ENCODE measurements at regions not wholly inside any gene's neighbourhood (a gene's known extent, or its start where the extent isn't known, plus 50 kb on each side); places are given as distances from the start of the nearest gene placed in this dataset.
"Not testable (repeated sequence)": the region's sequence is repeated elsewhere in the genome, so short reads cannot be mapped to it uniquely, and the experiment has no call there.

DNA sequence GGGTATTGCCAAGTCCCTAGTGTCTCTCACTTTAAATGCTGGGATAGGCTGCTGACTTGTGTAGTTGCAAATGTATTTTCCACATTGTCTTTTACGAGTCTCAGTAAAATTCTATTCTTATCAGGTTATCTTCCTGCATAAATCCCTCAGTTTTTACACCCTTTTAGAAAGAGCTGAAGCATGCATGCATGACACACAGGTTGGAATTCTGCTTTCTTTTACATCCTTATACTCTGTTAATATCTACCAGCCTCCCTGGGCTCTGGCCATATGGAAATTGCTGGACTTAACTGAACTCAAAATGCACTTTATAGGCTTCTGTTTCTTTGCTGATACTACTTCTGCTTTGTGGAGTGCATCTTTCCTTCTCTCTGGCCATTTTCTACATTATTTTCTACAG, 477.4 kb downstream of the FRK start:
- no peak overlapping the region for H3K4me2 ChIP-seq
- no peak overlapping the region for H3K4me3 ChIP-seq
- H3K27ac ChIP-seq = no peak overlapping the region
- H3K9ac ChIP-seq = no peak overlapping the region
- DNase-seq (ENCODE audit: low spot score) = no peak
- H3F3A ChIP-seq (ENCODE audit: low read depth) = no peaks in the 10 kb centered on the region
- Mint-ChIP-seq H3K27me3 (ENCODE audit: insufficient read depth, low read depth) (no peaks in the 10 kb centered on the region), H3K27ac (no peak overlapping the region), H3K9me3 (no peaks in the 10 kb centered on the region), H3K4me3 (no peak overlapping the region), H3K4me1 (no peaks in the 10 kb centered on the region), H3K36me3 (no peaks in the 10 kb centered on the region)
- TF ChIP-seq EZH2phosphoT487 (IDR thresholded peaks at IDR 0.05) = no peak
- TF ChIP-seq, protein P1, sequence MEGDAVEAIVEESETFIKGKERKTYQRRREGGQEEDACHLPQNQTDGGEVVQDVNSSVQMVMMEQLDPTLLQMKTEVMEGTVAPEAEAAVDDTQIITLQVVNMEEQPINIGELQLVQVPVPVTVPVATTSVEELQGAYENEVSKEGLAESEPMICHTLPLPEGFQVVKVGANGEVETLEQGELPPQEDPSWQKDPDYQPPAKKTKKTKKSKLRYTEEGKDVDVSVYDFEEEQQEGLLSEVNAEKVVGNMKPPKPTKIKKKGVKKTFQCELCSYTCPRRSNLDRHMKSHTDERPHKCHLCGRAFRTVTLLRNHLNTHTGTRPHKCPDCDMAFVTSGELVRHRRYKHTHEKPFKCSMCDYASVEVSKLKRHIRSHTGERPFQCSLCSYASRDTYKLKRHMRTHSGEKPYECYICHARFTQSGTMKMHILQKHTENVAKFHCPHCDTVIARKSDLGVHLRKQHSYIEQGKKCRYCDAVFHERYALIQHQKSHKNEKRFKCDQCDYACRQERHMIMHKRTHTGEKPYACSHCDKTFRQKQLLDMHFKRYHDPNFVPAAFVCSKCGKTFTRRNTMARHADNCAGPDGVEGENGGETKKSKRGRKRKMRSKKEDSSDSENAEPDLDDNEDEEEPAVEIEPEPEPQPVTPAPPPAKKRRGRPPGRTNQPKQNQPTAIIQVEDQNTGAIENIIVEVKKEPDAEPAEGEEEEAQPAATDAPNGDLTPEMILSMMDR (IDR thresholded peaks at IDR 0.05) = no peak
- TF ChIP-seq EZH2 (IDR thresholded peaks at IDR 0.05) = no peak
- no peaks in the 10 kb centered on the region for H3K27me3 ChIP-seq
- H3K4me1 ChIP-seq = no peaks in the 10 kb centered on the region
- H3K9me3 ChIP-seq (ENCODE audit: low read depth) = no peaks in the 10 kb centered on the region
- no peaks in the 10 kb centered on the region for H3K36me3 ChIP-seq
- H2AFZ ChIP-seq (replicated peaks) = no peak overlapping the region
- H4K20me1 ChIP-seq (ENCODE audit: low read depth) = no peaks in the 10 kb centered on the region
- no peaks in the 10 kb centered on the region for H3K79me2 ChIP-seq (ENCODE audit: low read depth)

DNA sequence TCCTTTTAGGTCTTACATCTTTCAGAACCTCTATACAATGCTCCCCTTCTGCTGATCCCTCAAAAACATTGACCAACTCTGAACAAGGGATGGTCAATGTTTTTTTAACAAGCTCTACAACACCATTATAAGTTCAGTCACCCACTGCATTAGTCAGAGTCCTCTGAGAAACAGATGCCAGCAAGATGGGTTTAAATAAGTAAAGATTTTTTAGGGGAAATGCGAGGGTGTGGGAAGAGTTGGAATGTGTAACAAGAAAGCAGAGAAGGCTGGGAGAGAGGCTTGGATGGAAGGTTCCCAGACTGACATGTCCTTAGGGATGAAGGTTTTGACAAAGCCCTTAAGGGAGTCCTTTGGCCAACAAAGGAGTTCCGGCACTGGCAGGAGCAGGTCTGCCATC, 478.3 kb downstream of the FRK start:
- H4K20me1 ChIP-seq (ENCODE audit: low read depth) = no peaks in the 10 kb centered on the region
- no peaks in the 10 kb centered on the region for H3K79me2 ChIP-seq (ENCODE audit: low read depth)
- no peaks in the 10 kb centered on the region for H3K36me3 Mint-ChIP-seq
- no peak overlapping the region for H3K27ac Mint-ChIP-seq
- H3K9ac ChIP-seq = no peak overlapping the region
- no peaks in the 10 kb centered on the region for H3K4me1 Mint-ChIP-seq
- H2AFZ ChIP-seq (replicated peaks) = no peak overlapping the region
- H3K4me3 ChIP-seq = no peak overlapping the region
- no peaks in the 10 kb centered on the region for H3K27me3 Mint-ChIP-seq (ENCODE audit: insufficient read depth, low read depth)
- TF ChIP-seq, protein P1 (IDR thresholded peaks at IDR 0.05) = no peak
- no peak for TF ChIP-seq EZH2 (IDR thresholded peaks at IDR 0.05)
- no peak for TF ChIP-seq EZH2phosphoT487 (IDR thresholded peaks at IDR 0.05)
- H3K9me3 ChIP-seq (ENCODE audit: low read depth) = no peaks in the 10 kb centered on the region
- H3K27me3 ChIP-seq = no peaks in the 10 kb centered on the region
- no peak overlapping the region for H3K27ac ChIP-seq
- no peak for DNase-seq (ENCODE audit: low spot score)
- H3F3A ChIP-seq (ENCODE audit: low read depth) = no peaks in the 10 kb centered on the region
- no peaks in the 10 kb centered on the region for H3K4me1 ChIP-seq
- H3K36me3 ChIP-seq = no peaks in the 10 kb centered on the region
- H3K4me2 ChIP-seq = no peak overlapping the region
- no peak overlapping the region for H3K4me3 Mint-ChIP-seq
- H3K9me3 Mint-ChIP-seq = no peaks in the 10 kb centered on the region

DNA sequence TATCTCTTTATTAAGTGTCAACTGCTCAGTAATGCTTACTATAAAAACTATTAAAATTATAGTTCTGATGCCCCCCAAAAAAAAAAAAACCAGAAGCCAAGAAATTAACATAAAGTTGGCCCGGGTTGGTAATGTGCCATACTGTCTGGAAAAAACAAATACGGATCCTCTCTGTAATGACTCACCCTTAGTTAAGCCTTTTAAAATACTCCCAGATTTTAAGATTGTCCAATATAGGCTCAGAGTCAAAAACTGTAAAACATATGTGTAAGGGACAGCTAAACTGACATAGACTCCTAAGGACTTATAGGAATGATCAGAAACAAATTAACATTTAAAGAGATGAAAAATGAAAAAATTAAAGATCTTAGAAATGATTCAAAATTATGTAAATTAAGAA, 481.1 kb downstream of the FRK start:
- H2AFZ ChIP-seq (replicated peaks); H3K4me1 ChIP-seq; H4K20me1 ChIP-seq (ENCODE audit: low read depth); H3K27me3 Mint-ChIP-seq (ENCODE audit: insufficient read depth, low read depth); H3K27me3 ChIP-seq; H3K36me3 ChIP-seq; H3K4me3 Mint-ChIP-seq; H3K4me1 Mint-ChIP-seq; H3F3A ChIP-seq (ENCODE audit: low read depth); H3K9me3 Mint-ChIP-seq; H3K4me3 ChIP-seq; DNase-seq (ENCODE audit: low spot score); H3K27ac Mint-ChIP-seq; H3K4me2 ChIP-seq; H3K27ac ChIP-seq; H3K9me3 ChIP-seq (ENCODE audit: low read depth); H3K9ac ChIP-seq; H3K36me3 Mint-ChIP-seq; H3K79me2 ChIP-seq (ENCODE audit: low read depth): not testable (repeated sequence)

DNA sequence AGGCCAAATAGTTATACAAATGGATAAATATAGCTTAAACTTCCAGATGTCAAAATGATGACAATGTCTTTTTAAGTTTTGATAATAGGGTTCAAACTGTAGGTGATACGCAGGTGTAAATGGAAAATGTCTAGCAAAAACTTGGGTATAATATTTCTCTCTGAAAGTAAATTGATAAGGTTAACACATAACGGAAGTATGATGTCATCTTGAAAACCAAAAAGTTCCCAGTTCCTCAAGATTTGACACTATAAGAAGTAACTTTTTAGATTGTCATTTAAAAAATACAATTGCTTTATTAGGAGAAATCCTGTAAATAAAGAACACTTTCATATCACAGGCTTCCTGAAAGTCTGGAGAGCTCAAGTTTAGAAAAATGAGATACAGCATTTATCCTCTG, 483.4 kb downstream of the FRK start:
- no peaks in the 10 kb centered on the region for H3K36me3 Mint-ChIP-seq
- no peaks in the 10 kb centered on the region for H3K4me1 Mint-ChIP-seq
- Histone ChIP-seq H3K4me2 (no peak overlapping the region), H3K9ac (no peak overlapping the region), H3F3A (ENCODE audit: low read depth) (no peaks in the 10 kb centered on the region), H3K79me2 (ENCODE audit: low read depth) (no peaks in the 10 kb centered on the region), H3K27me3 (no peaks in the 10 kb centered on the region), H3K4me3 (no peak overlapping the region), H4K20me1 (ENCODE audit: low read depth) (no peaks in the 10 kb centered on the region), H3K27ac (no peak overlapping the region), H2AFZ (replicated peaks) (no peak overlapping the region), H3K4me1 (no peaks in the 10 kb centered on the region), H3K9me3 (ENCODE audit: low read depth) (no peaks in the 10 kb centered on the region), H3K36me3 (no peaks in the 10 kb centered on the region)
- H3K4me3 Mint-ChIP-seq = no peak overlapping the region
- no peaks in the 10 kb centered on the region for H3K9me3 Mint-ChIP-seq
- H3K27me3 Mint-ChIP-seq (ENCODE audit: insufficient read depth, low read depth) = no peaks in the 10 kb centered on the region
- TF ChIP-seq EZH2 (IDR thresholded peaks at IDR 0.05) (no peak), EZH2phosphoT487 (IDR thresholded peaks at IDR 0.05) (no peak)
- TF ChIP-seq, protein P1 (IDR thresholded peaks at IDR 0.05) = no peak
- no peak overlapping the region for H3K27ac Mint-ChIP-seq
- DNase-seq (ENCODE audit: low spot score) = no peak

Data from neural progenitor cell (in vitro differentiated cells).